ENCODE measurements at regions not wholly inside any gene's neighbourhood (a gene's known extent, or its start where the extent isn't known, plus 50 kb on each side); places are given as distances from the start of the nearest gene placed in this dataset.

GRCh38 chr2:67686254-67686653, 289.1 kb downstream of the ETAA1 start:
- Histone ChIP-seq H3K36me3 (ENCODE audit: insufficient read depth, low read length) (no peaks in the 10 kb centered on the region), H3K27ac (ENCODE audit: low read length) (no peak overlapping the region), H4K20me1 (ENCODE audit: insufficient read depth, low read length) (no peaks in the 10 kb centered on the region), H3K9ac (ENCODE audit: low read depth, low read length) (no peak overlapping the region), H3K9me3 (ENCODE audit: insufficient read depth, low read length, severe bottlenecking) (no peaks in the 10 kb centered on the region), H3K4me3 (ENCODE audit: low read depth in 1 of 2, low read length in 2 of 2) (no peak overlapping the region), H3K4me1 (ENCODE audit: insufficient read depth, low read length) (no peaks in the 10 kb centered on the region), H2AFZ (ENCODE audit: low read depth, low read length) (no peak overlapping the region), H3K27me3 (ENCODE audit: insufficient read depth, low read length, poor library complexity) (no peaks in the 10 kb centered on the region), H3K79me2 (ENCODE audit: insufficient read depth, low read length) (no peaks in the 10 kb centered on the region), H3K4me2 (ENCODE audit: insufficient read depth, low read length) (no peak overlapping the region)
- ATAC-seq (ENCODE audit: insufficient read depth, low read depth) (no peak), DNase-seq (no peak)
- TF ChIP-seq EZH2 (IDR thresholded peaks at IDR 0.05; ENCODE audit: borderline replicate concordance, low read depth, low read length, severe bottlenecking) (no peak), CTCF (IDR thresholded peaks at IDR 0.05; ENCODE audit: borderline replicate concordance, extremely low read depth, low read length, poor library complexity, severe bottlenecking) (no peak)

- no peaks in the 10 kb centered on the region for H3K9me3 ChIP-seq (ENCODE audit: insufficient read depth, low read length, severe bottlenecking)
- no peaks in the 10 kb centered on the region for H3K79me2 ChIP-seq (ENCODE audit: insufficient read depth, low read length)
- no peaks in the 10 kb centered on the region for H3K27me3 ChIP-seq (ENCODE audit: insufficient read depth, low read length, poor library complexity)
- ATAC-seq (ENCODE audit: insufficient read depth, low read depth): no peak
- DNase-seq: no peak
- H3K4me2 ChIP-seq (ENCODE audit: insufficient read depth, low read length): no peak overlapping the region
- no peak overlapping the region for H2AFZ ChIP-seq (ENCODE audit: low read depth, low read length)
- no peak for TF ChIP-seq EZH2 (IDR thresholded peaks at IDR 0.05; ENCODE audit: borderline replicate concordance, low read depth, low read length, severe bottlenecking)
- no peak for TF ChIP-seq CTCF (IDR thresholded peaks at IDR 0.05; ENCODE audit: borderline replicate concordance, extremely low read depth, low read length, poor library complexity, severe bottlenecking)
- H3K4me3 ChIP-seq (ENCODE audit: low read depth in 1 of 2, low read length in 2 of 2): no peak overlapping the region
- H3K4me1 ChIP-seq (ENCODE audit: insufficient read depth, low read length): no peaks in the 10 kb centered on the region
- no peak overlapping the region for H3K27ac ChIP-seq (ENCODE audit: low read length)
- H3K36me3 ChIP-seq (ENCODE audit: insufficient read depth, low read length): no peaks in the 10 kb centered on the region
- H4K20me1 ChIP-seq (ENCODE audit: insufficient read depth, low read length): no peaks in the 10 kb centered on the region
- H3K9ac ChIP-seq (ENCODE audit: low read depth, low read length): no peak overlapping the region
Measured at GRCh38 chr2:67689186-67689585, 292.1 kb downstream of the ETAA1 start.

- Histone ChIP-seq H3K27me3 (ENCODE audit: insufficient read depth, low read length, poor library complexity) (no peaks in the 10 kb centered on the region), H3K9ac (ENCODE audit: low read depth, low read length) (no peak overlapping the region), H3K4me2 (ENCODE audit: insufficient read depth, low read length) (no peak overlapping the region), H3K79me2 (ENCODE audit: insufficient read depth, low read length) (no peaks in the 10 kb centered on the region), H2AFZ (ENCODE audit: low read depth, low read length) (no peak overlapping the region), H3K4me1 (ENCODE audit: insufficient read depth, low read length) (no peaks in the 10 kb centered on the region), H3K36me3 (ENCODE audit: insufficient read depth, low read length) (no peaks in the 10 kb centered on the region), H3K4me3 (ENCODE audit: low read depth in 1 of 2, low read length in 2 of 2) (no peak overlapping the region), H3K27ac (ENCODE audit: low read length) (no peak overlapping the region), H3K9me3 (ENCODE audit: insufficient read depth, low read length, severe bottlenecking) (no peaks in the 10 kb centered on the region), H4K20me1 (ENCODE audit: insufficient read depth, low read length) (no peaks in the 10 kb centered on the region)
- DNase-seq (no peak), ATAC-seq (ENCODE audit: insufficient read depth, low read depth) (no peak)
- TF ChIP-seq EZH2 (IDR thresholded peaks at IDR 0.05; ENCODE audit: borderline replicate concordance, low read depth, low read length, severe bottlenecking) (no peak), CTCF (IDR thresholded peaks at IDR 0.05; ENCODE audit: borderline replicate concordance, extremely low read depth, low read length, poor library complexity, severe bottlenecking) (no peak)
Measured at GRCh38 chr2:67689651-67690050, 292.5 kb downstream of the ETAA1 start.

GRCh38 chr2:67694445-67694844, 297.3 kb downstream of the ETAA1 start:
- no peaks in the 10 kb centered on the region for H3K4me1 ChIP-seq (ENCODE audit: insufficient read depth, low read length)
- H3K27ac ChIP-seq (ENCODE audit: low read length): no peak overlapping the region
- H3K9ac ChIP-seq (ENCODE audit: low read depth, low read length): no peak overlapping the region
- H3K79me2 ChIP-seq (ENCODE audit: insufficient read depth, low read length): no peaks in the 10 kb centered on the region
- H3K27me3 ChIP-seq (ENCODE audit: insufficient read depth, low read length, poor library complexity): no peaks in the 10 kb centered on the region
- H2AFZ ChIP-seq (ENCODE audit: low read depth, low read length): no peak overlapping the region
- ATAC-seq (ENCODE audit: insufficient read depth, low read depth): no peak
- H4K20me1 ChIP-seq (ENCODE audit: insufficient read depth, low read length): no peaks in the 10 kb centered on the region
- no peaks in the 10 kb centered on the region for H3K36me3 ChIP-seq (ENCODE audit: insufficient read depth, low read length)
- no peak overlapping the region for H3K4me2 ChIP-seq (ENCODE audit: insufficient read depth, low read length)
- no peak overlapping the region for H3K4me3 ChIP-seq (ENCODE audit: low read depth in 1 of 2, low read length in 2 of 2)
- no peak for TF ChIP-seq EZH2 (IDR thresholded peaks at IDR 0.05; ENCODE audit: borderline replicate concordance, low read depth, low read length, severe bottlenecking)
- no peak for TF ChIP-seq CTCF (IDR thresholded peaks at IDR 0.05; ENCODE audit: borderline replicate concordance, extremely low read depth, low read length, poor library complexity, severe bottlenecking)
- no peaks in the 10 kb centered on the region for H3K9me3 ChIP-seq (ENCODE audit: insufficient read depth, low read length, severe bottlenecking)
- DNase-seq: no peak

All from DND-41 (cell line).